Adipocyte (in vitro differentiated cells): ENCODE measurements at regions not wholly inside any gene's neighbourhood (a gene's known extent, or its start where the extent isn't known, plus 50 kb on each side); places are given as distances from the start of the nearest gene placed in this dataset.

ENCODE experiments used
- DNase-seq: peaks from one replicate; pipeline ENCODE4 v3.0.0-alpha.2; 2015; ENCODE audit warnings: low read depth
- H3K27me3 ChIP-seq: replicated peaks from 2 replicates; pipeline ENCODE4 v1.7.0; 2013; ENCODE audit warnings: mild to moderate bottlenecking, low read length, moderate library complexity; ENCODE audit not compliant: control insufficient read depth, insufficient read depth
- H3K36me3 ChIP-seq: 2 replicates; pipeline ENCODE4 v1.7.0; 2013; ENCODE audit warnings: low read length, mild to moderate bottlenecking, moderate library complexity; ENCODE audit not compliant: control insufficient read depth, insufficient read depth, severe bottlenecking
- H3K4me1 ChIP-seq: 2 replicates; pipeline ENCODE4 v1.7.0; 2013; ENCODE audit warnings: mild to moderate bottlenecking, low read length, moderate library complexity; ENCODE audit not compliant: control insufficient read depth, insufficient read depth
- H3K4me3 ChIP-seq: 2 replicates; pipeline ENCODE4 v1.7.0; 2013; ENCODE audit warnings: mild to moderate bottlenecking, low read length, moderate library complexity
- H3K9ac ChIP-seq: 2 replicates; pipeline ENCODE4 v1.7.0; 2013; ENCODE audit warnings: mild to moderate bottlenecking, low read length, moderate library complexity
- H3K9me3 ChIP-seq: 2 replicates; pipeline ENCODE4 v1.7.0; 2013; ENCODE audit warnings: mild to moderate bottlenecking, low read length, moderate library complexity; ENCODE audit not compliant: control insufficient read depth

DNA sequence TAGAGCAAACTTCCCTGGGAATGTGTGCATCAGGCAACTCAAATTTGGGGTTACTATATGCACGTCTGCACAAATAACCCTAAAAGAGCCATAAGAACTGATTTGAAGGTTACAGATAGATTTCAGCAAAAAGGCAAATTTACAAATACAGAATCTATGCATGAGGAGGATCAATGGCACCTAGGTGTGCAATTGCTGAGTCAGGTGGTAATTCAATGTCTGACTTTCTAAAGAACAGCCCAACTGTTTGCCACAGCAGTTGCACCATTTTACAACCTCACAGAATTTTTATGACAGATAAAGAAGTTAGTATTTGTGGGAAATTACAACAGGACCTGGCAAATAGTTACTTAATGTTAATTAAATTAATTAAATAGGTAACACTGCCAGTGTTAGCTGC lies 405.5 kb downstream of the TMEM114 start:
- H3K9me3 ChIP-seq: no peaks in the 10 kb centered on the region
- no peaks in the 10 kb centered on the region for H3K36me3 ChIP-seq
- no peak for DNase-seq
- no peak overlapping the region for H3K9ac ChIP-seq
- H3K4me3 ChIP-seq: no peak overlapping the region
- H3K4me1 ChIP-seq: no peaks in the 10 kb centered on the region
- no peaks in the 10 kb centered on the region for H3K27me3 ChIP-seq

DNA sequence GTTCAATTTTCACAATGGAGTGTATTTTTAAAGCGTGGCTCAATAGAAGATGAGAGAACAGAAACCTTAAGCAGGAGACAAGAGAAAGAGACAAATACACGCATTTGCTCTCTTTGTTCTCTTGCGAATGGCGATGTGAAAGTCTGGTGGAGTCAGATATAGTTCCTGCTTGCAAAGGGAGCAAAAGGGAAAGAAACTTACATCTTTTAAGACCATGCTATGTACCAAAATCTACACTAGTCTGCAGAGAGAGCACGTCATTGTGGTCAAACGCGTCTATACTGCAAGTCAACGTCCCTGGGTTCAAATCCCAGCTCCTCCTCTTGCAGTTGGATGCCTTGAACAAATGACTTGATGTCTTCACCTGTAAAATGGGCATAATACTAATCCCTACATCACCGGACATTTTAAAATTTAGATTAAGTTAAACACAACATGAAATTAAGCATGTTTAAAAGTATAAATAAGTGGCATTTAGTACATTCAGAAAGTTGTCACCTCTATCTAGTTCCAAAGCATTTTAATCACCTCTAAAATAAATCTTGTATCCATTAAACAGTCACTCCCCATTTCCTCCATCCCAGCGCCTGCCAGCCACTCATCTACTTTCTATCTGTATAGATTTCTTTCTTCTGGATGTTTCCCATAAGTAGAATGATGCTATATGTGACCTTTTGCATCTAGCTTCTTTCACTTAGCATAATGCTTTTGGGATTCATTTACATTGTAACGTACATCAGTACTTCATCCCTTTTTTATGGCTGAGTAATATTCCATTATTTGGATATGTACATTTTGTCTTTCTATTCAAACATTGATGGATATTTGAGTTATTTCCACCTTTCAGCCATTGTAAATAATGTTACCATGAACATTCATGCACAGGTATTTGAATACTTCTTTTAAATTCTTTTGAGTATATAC lies 406.9 kb downstream of the TMEM114 start:
- H3K4me1 ChIP-seq: no peaks in the 10 kb centered on the region
- H3K4me3 ChIP-seq: no peak overlapping the region
- H3K27me3 ChIP-seq: no peaks in the 10 kb centered on the region
- H3K9me3 ChIP-seq: no peaks in the 10 kb centered on the region
- H3K36me3 ChIP-seq: no peaks in the 10 kb centered on the region
- no peak overlapping the region for H3K9ac ChIP-seq
- no peak for DNase-seq

DNA sequence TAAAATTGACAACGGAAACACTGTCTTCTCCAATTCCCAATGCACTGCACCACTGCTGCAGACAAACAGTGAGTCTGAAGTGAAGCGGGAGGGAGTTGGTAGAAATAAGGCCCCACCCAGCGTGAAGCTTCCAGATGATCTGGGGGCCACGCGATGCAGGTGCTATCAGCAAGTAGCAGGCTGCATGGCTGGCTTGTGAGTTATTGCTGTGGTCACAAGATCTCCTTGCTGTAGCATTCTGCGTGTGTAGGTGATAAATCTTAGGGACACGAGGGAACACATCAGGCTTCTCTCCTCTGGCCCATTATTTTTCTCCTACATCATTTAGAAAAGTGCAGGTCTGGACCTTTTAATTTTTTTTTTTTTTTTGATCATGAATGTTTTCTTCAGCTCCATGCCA lies 407.6 kb downstream of the TMEM114 start:
- H3K9me3 ChIP-seq: no peaks in the 10 kb centered on the region
- no peaks in the 10 kb centered on the region for H3K4me1 ChIP-seq
- H3K36me3 ChIP-seq: no peaks in the 10 kb centered on the region
- no peaks in the 10 kb centered on the region for H3K27me3 ChIP-seq
- no peak overlapping the region for H3K9ac ChIP-seq
- no peak for DNase-seq
- H3K4me3 ChIP-seq: no peak overlapping the region

DNA sequence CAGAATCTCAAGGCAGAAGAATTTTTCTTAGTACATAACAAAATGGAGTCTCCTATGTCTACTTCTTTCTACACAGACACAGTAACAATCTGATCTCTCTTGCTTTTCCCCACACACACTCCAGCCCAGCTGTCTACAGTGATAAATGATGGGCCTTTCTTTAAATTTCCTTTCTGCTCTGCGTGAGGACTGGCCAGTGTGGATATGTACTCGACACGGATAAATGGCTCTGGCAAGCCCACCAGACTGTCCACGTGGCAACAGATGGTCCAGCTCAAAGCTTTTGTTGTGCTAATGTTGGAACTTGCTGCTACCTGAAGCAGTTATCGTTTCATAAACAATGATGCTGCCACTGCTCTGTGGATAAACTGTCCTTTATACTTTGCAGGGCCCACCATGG lies 410.7 kb downstream of the TMEM114 start:
- Histone ChIP-seq H3K27me3 (no peaks in the 10 kb centered on the region), H3K36me3 (no peaks in the 10 kb centered on the region), H3K4me3 (no peak overlapping the region), H3K9ac (no peak overlapping the region), H3K9me3 (no peaks in the 10 kb centered on the region), H3K4me1 (no peaks in the 10 kb centered on the region)
- DNase-seq: no peak

DNA sequence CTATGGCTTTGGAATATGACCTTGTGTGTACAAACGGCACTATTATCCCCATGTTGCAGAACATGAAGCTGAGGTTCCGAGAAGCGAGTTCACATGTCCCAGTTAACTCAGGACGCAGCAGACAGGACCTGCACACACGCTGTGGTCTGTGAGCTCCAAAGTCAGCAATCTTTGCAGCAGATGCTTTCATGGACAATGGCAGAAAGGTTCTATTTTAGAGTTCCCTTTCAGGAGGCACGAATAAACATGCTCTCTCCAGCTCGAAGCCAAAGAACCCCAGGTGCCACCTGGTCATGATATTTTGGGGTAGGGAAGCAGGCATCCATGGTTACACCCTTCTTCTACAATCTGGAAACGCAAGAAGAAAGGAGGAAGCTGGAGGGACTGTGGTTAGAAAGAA lies 412.0 kb downstream of the TMEM114 start:
- DNase-seq: no peak
- H3K4me3 ChIP-seq: no peak overlapping the region

DNA sequence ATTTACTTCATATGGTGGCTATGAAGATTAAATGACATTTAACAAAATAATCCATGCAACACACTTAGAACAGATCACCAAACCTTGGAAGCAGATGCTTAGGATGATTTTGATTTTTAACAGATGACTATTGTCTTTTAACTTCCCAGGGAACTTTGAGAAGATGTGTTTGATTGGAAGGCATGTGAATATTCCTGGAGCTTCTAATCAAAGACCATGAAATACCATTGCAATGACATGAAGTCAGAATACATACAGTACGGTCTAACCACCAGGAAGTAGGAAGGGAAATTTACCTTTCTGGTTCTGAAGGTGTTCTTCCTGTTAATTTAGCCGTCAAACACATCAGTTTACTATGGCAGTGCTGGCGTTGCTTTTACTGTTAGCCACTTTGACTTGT lies 414.9 kb downstream of the TMEM114 start:
- no peaks in the 10 kb centered on the region for H3K4me1 ChIP-seq
- no peak overlapping the region for H3K4me3 ChIP-seq
- H3K27me3 ChIP-seq: no peaks in the 10 kb centered on the region
- no peaks in the 10 kb centered on the region for H3K36me3 ChIP-seq
- no peak overlapping the region for H3K9ac ChIP-seq
- H3K9me3 ChIP-seq: no peaks in the 10 kb centered on the region
- DNase-seq: no peak

More for the DNA sequence above, 412.0 kb downstream of the TMEM114 start:
- H3K36me3 ChIP-seq: no peaks in the 10 kb centered on the region
- no peaks in the 10 kb centered on the region for H3K9me3 ChIP-seq
- no peaks in the 10 kb centered on the region for H3K27me3 ChIP-seq
- H3K4me1 ChIP-seq: no peaks in the 10 kb centered on the region
- no peak overlapping the region for H3K9ac ChIP-seq

DNA sequence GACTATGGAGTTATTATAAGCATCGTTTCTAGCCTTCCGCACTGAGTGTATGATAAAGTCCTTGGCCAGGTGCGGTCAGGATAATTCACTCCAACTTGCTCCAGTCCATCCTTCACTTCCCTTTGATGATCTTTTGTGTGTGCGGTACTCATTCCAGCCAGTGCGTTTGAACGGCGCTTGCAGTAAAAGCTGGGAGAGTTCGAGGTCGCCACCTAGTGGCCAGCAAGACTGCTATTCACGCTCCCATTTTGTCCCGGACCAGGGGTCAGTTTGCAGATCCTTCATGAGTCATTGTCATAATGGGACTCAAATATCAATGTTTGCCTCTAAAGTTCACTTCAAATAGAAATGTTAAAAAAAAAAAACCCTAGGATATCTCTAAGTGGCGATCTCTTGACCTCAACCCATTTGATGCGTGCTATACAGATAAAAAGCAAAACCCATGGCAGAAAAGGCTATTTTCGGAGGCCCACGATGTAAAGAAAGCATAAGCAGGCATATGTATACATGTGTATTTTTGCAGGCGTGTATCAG lies 417.1 kb downstream of the TMEM114 start:
- no peak overlapping the region for H3K4me3 ChIP-seq
- H3K36me3 ChIP-seq: no peaks in the 10 kb centered on the region
- no peaks in the 10 kb centered on the region for H3K9me3 ChIP-seq
- no peak overlapping the region for H3K9ac ChIP-seq
- DNase-seq: peak; percentile 28
- H3K27me3 ChIP-seq: no peaks in the 10 kb centered on the region
- no peaks in the 10 kb centered on the region for H3K4me1 ChIP-seq

DNA sequence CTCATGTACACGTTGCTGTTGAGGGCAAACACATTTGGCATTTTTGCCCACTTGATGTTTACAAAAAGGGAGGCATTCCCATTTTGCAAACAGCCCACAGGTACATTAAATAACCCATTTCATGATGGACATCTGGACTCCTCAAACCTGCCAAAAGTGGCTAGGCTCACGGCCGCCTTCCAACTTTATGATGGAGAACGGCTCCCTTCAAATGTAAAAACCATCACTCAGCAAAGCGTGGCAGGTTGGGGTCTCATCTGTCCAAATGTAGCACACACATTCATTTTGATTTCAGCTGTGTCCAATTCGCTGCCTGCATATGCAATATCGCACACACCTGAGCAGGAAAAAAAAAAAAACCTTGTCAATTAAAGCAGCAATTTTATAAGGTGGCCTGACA lies 417.8 kb downstream of the TMEM114 start:
- Histone ChIP-seq H3K36me3 (no peaks in the 10 kb centered on the region), H3K4me1 (no peaks in the 10 kb centered on the region), H3K9ac (no peak overlapping the region), H3K4me3 (no peak overlapping the region), H3K9me3 (no peaks in the 10 kb centered on the region), H3K27me3 (no peaks in the 10 kb centered on the region)
- DNase-seq: no peak

DNA sequence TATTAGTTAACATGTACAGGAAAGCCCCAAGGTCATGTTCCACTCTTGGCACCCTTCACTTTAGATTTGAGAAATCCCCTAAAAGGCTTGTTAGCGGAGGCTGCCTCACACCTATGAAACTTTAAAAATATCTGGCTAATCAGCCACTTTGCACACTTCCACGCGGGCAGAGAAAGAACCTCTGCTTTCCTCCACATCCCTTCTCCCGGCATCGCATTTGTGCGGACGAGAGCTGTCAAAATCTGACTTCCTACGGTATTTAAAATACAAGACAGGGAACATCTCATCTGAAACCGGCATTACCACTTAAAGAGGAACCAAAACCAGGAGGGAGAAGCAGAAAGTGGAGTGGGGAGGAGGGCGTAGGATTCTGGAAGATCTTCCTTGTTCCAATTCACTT lies 422.3 kb downstream of the TMEM114 start:
- Histone ChIP-seq H3K36me3 (no peaks in the 10 kb centered on the region), H3K4me1 (no peaks in the 10 kb centered on the region), H3K4me3 (no peak overlapping the region), H3K9me3 (no peaks in the 10 kb centered on the region), H3K27me3 (no peaks in the 10 kb centered on the region), H3K9ac (no peak overlapping the region)
- no peak for DNase-seq

DNA sequence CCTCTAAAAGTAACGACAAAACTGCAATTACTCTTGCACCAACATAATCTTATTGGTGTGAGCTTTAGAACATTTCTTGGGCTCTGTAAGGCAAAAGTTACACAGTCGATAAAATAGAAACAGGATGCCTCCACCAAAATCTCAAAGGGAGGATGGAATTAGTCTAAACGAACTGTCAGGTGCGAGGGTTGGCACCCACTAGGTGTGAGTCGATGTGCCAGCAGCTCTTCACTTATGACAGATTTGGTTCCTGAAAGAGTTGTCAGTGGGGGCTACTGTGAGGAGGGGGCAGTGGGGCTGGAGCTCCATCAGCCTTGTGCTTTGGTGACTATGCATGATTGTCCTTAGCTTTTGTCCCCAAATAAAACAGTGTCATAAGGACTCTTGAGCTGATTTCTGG lies 422.9 kb downstream of the TMEM114 start:
- H3K9me3 ChIP-seq: no peaks in the 10 kb centered on the region
- H3K4me1 ChIP-seq: no peaks in the 10 kb centered on the region
- no peak overlapping the region for H3K4me3 ChIP-seq
- no peak overlapping the region for H3K9ac ChIP-seq
- H3K27me3 ChIP-seq: no peaks in the 10 kb centered on the region
- DNase-seq: no peak
- no peaks in the 10 kb centered on the region for H3K36me3 ChIP-seq

DNA sequence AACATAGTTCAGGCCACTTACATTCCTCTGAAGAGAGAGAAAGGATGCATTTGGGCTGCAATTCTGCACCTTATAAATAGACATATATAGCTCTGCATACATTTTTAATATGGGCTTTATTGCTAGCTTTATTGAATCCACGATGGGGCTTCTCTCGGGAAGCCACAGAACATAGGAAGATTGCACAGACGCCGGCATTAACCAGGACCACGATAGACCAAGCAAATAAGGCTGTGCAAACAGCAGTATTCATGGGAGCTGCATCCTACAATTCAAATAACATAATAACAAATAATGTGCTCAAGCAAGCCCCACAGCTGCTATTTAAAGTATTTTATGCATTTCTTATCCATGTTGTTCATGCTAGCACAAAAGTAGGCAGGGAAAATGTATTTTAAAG lies 432.3 kb downstream of the TMEM114 start:
- Histone ChIP-seq H3K9ac (no peak overlapping the region), H3K9me3 (no peaks in the 10 kb centered on the region), H3K4me3 (no peak overlapping the region), H3K36me3 (no peaks in the 10 kb centered on the region), H3K4me1 (no peaks in the 10 kb centered on the region), H3K27me3 (no peaks in the 10 kb centered on the region)
- DNase-seq: no peak
